ENCODE measurements at regions not wholly inside any gene's neighbourhood (a gene's known extent, or its start where the extent isn't known, plus 50 kb on each side); places are given as distances from the start of the nearest gene placed in this dataset.

- no peaks in the 10 kb centered on the region for H3K36me3 ChIP-seq (replicated peaks in 1 of 2)
- intact Hi-C loops (cut with DNase I), result no loop called here
- no peaks in the 10 kb centered on the region for H3K4me1 ChIP-seq (replicated peaks in 1 of 2)
- TF ChIP-seq CTCF (IDR thresholded peaks at IDR 0.05) (no peak), POLR2A (IDR thresholded peaks at IDR 0.05) (no peak)
- H3K9me3 ChIP-seq (replicated peaks in 1 of 3), result no peaks in the 10 kb centered on the region
- no peak overlapping the region for H3K4me3 ChIP-seq
- no peak for DNase-seq
- no peaks in the 10 kb centered on the region for H3K27me3 ChIP-seq
- 82 to 87% (median 85%) methylated on average over 7 of the region's 7 CpGs for WGBS, 4 donors
- no peak overlapping the region for H3K27ac ChIP-seq
Measured at GRCh38 chr2:8033546-8034096, 648.2 kb upstream of the ID2 start.

- intact Hi-C loops (cut with DNase I), result no loop called here
- Histone ChIP-seq H3K36me3 (replicated peaks in 1 of 2) (no peaks in the 10 kb centered on the region), H3K4me3 (no peak overlapping the region), H3K27ac (no peak overlapping the region), H3K9me3 (replicated peaks in 1 of 3) (no peaks in the 10 kb centered on the region), H3K4me1 (replicated peaks in 1 of 2) (no peaks in the 10 kb centered on the region), H3K27me3 (no peaks in the 10 kb centered on the region)
- WGBS, 4 donors, result 94 to 100% (median 98%) methylated on average over 2 of the region's 2 CpGs
- no peak for DNase-seq
- TF ChIP-seq POLR2A (IDR thresholded peaks at IDR 0.05) (no peak), CTCF (IDR thresholded peaks at IDR 0.05) (no peak)
Measured at GRCh38 chr2:8036366-8036765, 645.5 kb upstream of the ID2 start.

- Histone ChIP-seq H3K27me3 (no peaks in the 10 kb centered on the region), H3K4me3 (no peak overlapping the region), H3K9me3 (replicated peaks in 1 of 3) (no peaks in the 10 kb centered on the region), H3K4me1 (replicated peaks in 1 of 2) (no peaks in the 10 kb centered on the region), H3K36me3 (replicated peaks in 1 of 2) (no peaks in the 10 kb centered on the region), H3K27ac (no peak overlapping the region)
- no peak for TF ChIP-seq CTCF (IDR thresholded peaks at IDR 0.05)
- no peak for TF ChIP-seq POLR2A (IDR thresholded peaks at IDR 0.05)
- no peak for DNase-seq
- intact Hi-C loops (cut with DNase I), result no loop called here
- WGBS, 4 donors, result 70 to 86% (median 81%) methylated on average over 2 of the region's 2 CpGs
Measured at GRCh38 chr2:8039732-8040131, 642.1 kb upstream of the ID2 start.

GRCh38 chr2:8043295-8043694 is 638.6 kb upstream of the ID2 start:
- no peaks in the 10 kb centered on the region for H3K4me1 ChIP-seq (replicated peaks in 1 of 2)
- no peak overlapping the region for H3K27ac ChIP-seq
- WGBS, 4 donors, result 92 to 98% (median 96%) methylated on average over 4 of the region's 4 CpGs
- no peak for DNase-seq
- H3K9me3 ChIP-seq (replicated peaks in 1 of 3), result no peaks in the 10 kb centered on the region
- intact Hi-C loops (cut with DNase I), result no loop called here
- no peak overlapping the region for H3K4me3 ChIP-seq
- TF ChIP-seq CTCF (IDR thresholded peaks at IDR 0.05) (no peak), POLR2A (IDR thresholded peaks at IDR 0.05) (no peak)
- no peaks in the 10 kb centered on the region for H3K36me3 ChIP-seq (replicated peaks in 1 of 2)
- H3K27me3 ChIP-seq, result no peaks in the 10 kb centered on the region

Measured in adrenal gland (tissue), 9 donors.